Cardiac fibroblast (primary cell): ENCODE measurements at regions not wholly inside any gene's neighbourhood (a gene's known extent, or its start where the extent isn't known, plus 50 kb on each side); places are given as distances from the start of the nearest gene placed in this dataset.
"Not testable (repeated sequence)": the region's sequence is repeated elsewhere in the genome, so short reads cannot be mapped to it uniquely, and the experiment has no call there.

Source experiments
- DNase-seq, 2 donors: peaks; one replicate each; pipeline versions ENCODE4 v3.0.0 to v3.0.0-alpha.2; 2010; ENCODE audit warnings: low read depth in 2 of 2
- H3K4me3 ChIP-seq, 2 donors: replicated peaks in 1 of 2; 1 replicate in 1 of 2; 2 replicates in 1 of 2; pipeline ENCODE4 v1.5.1; 2011; ENCODE audit warnings: low read depth in 2 of 2, low read length in 2 of 2, mild to moderate bottlenecking in 2 of 2, moderate library complexity in 1 of 2
- CTCF ChIP-seq: IDR thresholded peaks from one replicate; pipeline ENCODE4 v1.5.1; 2011; ENCODE audit warnings: low read depth, mild to moderate bottlenecking, low read length, inconsistent platforms

- no peak for TF ChIP-seq CTCF
- H3K4me3 ChIP-seq: no peak overlapping the region
- DNase-seq: no peak
Observed at GRCh38 chr3:130828948-130829947, 64.6 kb upstream of the ATP2C1 start.

GRCh38 chr3:130831719-130832400, 62.0 kb upstream of the ATP2C1 start:
- DNase-seq: no peak
- H3K4me3 ChIP-seq: no peak overlapping the region
- no peak for TF ChIP-seq CTCF

- not testable (repeated sequence) for H3K4me3 ChIP-seq, DNase-seq
Observed at GRCh38 chr3:130832401-130832746, 61.5 kb upstream of the ATP2C1 start.

GRCh38 chr3:130834476-130834875, 59.4 kb upstream of the ATP2C1 start:
- DNase-seq: peak; percentile 27 to 55
- no peak for TF ChIP-seq CTCF
- H3K4me3 ChIP-seq: no peak overlapping the region

- no peak for TF ChIP-seq CTCF
- DNase-seq: peak in 1 of 2 donors; percentile 74
- H3K4me3 ChIP-seq: no peak overlapping the region
Observed at GRCh38 chr3:130835483-130835882, 58.4 kb upstream of the ATP2C1 start.

GRCh38 chr3:130838898-130839600, 54.8 kb upstream of the ATP2C1 start:
- no peak overlapping the region for H3K4me3 ChIP-seq
- no peak for TF ChIP-seq CTCF
- DNase-seq: peak in 1 of 2 donors; percentile 24

GRCh38 chr3:130839813-130840212, 54.1 kb upstream of the ATP2C1 start:
- DNase-seq: no peak
- H3K4me3 ChIP-seq: no peak overlapping the region
- TF ChIP-seq CTCF: no peak
